GM10248 (cell line): ENCODE measurements at regions not wholly inside any gene's neighbourhood (a gene's known extent, or its start where the extent isn't known, plus 50 kb on each side); places are given as distances from the start of the nearest gene placed in this dataset.

ENCODE experiments used
- CTCF ChIA-PET: fragments of 300-600 bp; sonication (Branson Sonifier 250); formaldehyde crosslinking; extraction: SDS; loops from one replicate; lab custom pipeline; 2021; ENCODE audit warnings: antibody characterized with exemption; lab: Yijun Ruan, JAX
- POLR2A ChIA-PET: fragments of 350-650 bp; sonication (Branson Sonifier 250); formaldehyde crosslinking; extraction: SDS; loops from one replicate; lab custom pipeline; 2020; ENCODE audit warnings: antibody characterized with exemption; lab: Yijun Ruan, JAX
- DNase-seq: peaks from one replicate; pipeline ENCODE4 v3.0.0; 2012; ENCODE audit errors: extremely low spot score
- CTCF ChIP-seq: IDR thresholded peaks from 2 replicates; pipeline ENCODE4 v1.5.1; 2012; ENCODE audit warnings: mild to moderate bottlenecking, low read depth; ENCODE audit errors: extremely low read depth, missing control alignments, control extremely low read depth

GRCh38 chr4:36494016-36494415, 212.6 kb downstream of the DTHD1 start:
- POLR2A ChIA-PET, result no interaction called here
- no peak for DNase-seq
- CTCF ChIA-PET, result interaction anchor here (1.4 kb wide), 1 partner anchor 13 kb away, joined by 3 read pairs; no protein-coding TSS in a partner anchor

GRCh38 chr4:36494747-36495146, 213.3 kb downstream of the DTHD1 start:
- ChIA-PET CTCF (no interaction called here), POLR2A (no interaction called here)
- no peak for DNase-seq
- TF ChIP-seq CTCF, result no peak

More at GRCh38 chr4:36494016-36494415, 212.6 kb downstream of the DTHD1 start:
- TF ChIP-seq CTCF, result no peak

GRCh38 chr4:36502350-36502749, 220.9 kb downstream of the DTHD1 start:
- ChIA-PET POLR2A (no interaction called here), CTCF (no interaction called here)
- TF ChIP-seq CTCF, result no peak
- DNase-seq, result no peak

- no peak for TF ChIP-seq CTCF
- ChIA-PET CTCF (no interaction called here), POLR2A (no interaction called here)
- no peak for DNase-seq
Observed at GRCh38 chr4:36508394-36508793, 227.0 kb downstream of the DTHD1 start.

GRCh38 chr4:36509845-36510244, 228.4 kb downstream of the DTHD1 start:
- CTCF ChIA-PET, result interaction anchor here (1.0 kb wide), 1 partner anchor 13 kb away, joined by 3 read pairs; no protein-coding TSS in a partner anchor
- TF ChIP-seq CTCF, result no peak

GRCh38 chr4:36511785-36512184, 230.4 kb downstream of the DTHD1 start:
- ChIA-PET CTCF (no interaction called here), POLR2A (no interaction called here)
- DNase-seq, result no peak
- TF ChIP-seq CTCF, result no peak

More at GRCh38 chr4:36509845-36510244, 228.4 kb downstream of the DTHD1 start:
- POLR2A ChIA-PET, result no interaction called here
- DNase-seq, result no peak
